ENCODE measurements at regions not wholly inside any gene's neighbourhood (a gene's known extent, or its start where the extent isn't known, plus 50 kb on each side); places are given as distances from the start of the nearest gene placed in this dataset.

DNA sequence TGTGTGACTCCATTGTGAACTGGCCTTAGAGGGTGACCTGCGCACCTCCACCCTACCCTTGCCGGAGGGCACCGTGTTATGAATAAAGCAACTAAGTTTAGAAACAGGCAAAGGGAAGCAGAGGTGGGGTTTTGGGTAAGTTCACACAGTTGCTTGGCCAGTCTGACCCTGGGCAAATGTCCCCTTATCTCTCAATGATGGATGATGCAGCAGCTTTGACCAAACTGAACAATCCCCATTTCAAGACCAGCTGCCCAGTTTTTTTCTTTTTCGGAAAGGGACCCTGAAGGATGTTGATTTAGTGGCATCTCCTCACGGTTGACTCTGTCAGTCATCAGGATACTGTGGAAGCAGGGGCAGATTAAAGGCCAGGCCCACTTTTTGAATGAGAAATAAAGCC, 68.7 kb upstream of the PRDM1 start:
- no peak for TF ChIP-seq EZH2phosphoT487 (IDR thresholded peaks at IDR 0.05; ENCODE audit: borderline replicate concordance, low read length)
- TF ChIP-seq, protein P1, sequence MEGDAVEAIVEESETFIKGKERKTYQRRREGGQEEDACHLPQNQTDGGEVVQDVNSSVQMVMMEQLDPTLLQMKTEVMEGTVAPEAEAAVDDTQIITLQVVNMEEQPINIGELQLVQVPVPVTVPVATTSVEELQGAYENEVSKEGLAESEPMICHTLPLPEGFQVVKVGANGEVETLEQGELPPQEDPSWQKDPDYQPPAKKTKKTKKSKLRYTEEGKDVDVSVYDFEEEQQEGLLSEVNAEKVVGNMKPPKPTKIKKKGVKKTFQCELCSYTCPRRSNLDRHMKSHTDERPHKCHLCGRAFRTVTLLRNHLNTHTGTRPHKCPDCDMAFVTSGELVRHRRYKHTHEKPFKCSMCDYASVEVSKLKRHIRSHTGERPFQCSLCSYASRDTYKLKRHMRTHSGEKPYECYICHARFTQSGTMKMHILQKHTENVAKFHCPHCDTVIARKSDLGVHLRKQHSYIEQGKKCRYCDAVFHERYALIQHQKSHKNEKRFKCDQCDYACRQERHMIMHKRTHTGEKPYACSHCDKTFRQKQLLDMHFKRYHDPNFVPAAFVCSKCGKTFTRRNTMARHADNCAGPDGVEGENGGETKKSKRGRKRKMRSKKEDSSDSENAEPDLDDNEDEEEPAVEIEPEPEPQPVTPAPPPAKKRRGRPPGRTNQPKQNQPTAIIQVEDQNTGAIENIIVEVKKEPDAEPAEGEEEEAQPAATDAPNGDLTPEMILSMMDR (IDR thresholded peaks at IDR 0.05; ENCODE audit: low read depth, low read length, poor library complexity, severe bottlenecking) = no peak
- Histone ChIP-seq H3K9me3 (ENCODE audit: control insufficient read depth, insufficient read depth, low read length) (no peaks in the 10 kb centered on the region), H3K4me3 (ENCODE audit: low read length) (no peak overlapping the region), H3K4me1 (ENCODE audit: control insufficient read depth, low read length) (no peaks in the 10 kb centered on the region), H4K20me1 (ENCODE audit: control insufficient read depth, insufficient read depth, low read depth, low read length) (no peaks in the 10 kb centered on the region), H3K27ac (ENCODE audit: low read depth, low read length) (no peak overlapping the region), H3K36me3 (ENCODE audit: control insufficient read depth, low read length) (no peaks in the 10 kb centered on the region), H3K27me3 (ENCODE audit: control insufficient read depth, low read length) (no peaks in the 10 kb centered on the region; the same call in 1 of the 2 replicates), H3F3A (ENCODE audit: control insufficient read depth, insufficient read depth) (no peaks in the 10 kb centered on the region), H3K79me2 (ENCODE audit: control insufficient read depth, low read length) (no peaks in the 10 kb centered on the region), H3K9me2 (replicated peaks; ENCODE audit: control insufficient read depth, low read length) (no peaks in the 10 kb centered on the region), H3K4me2 (ENCODE audit: low read length) (no peak overlapping the region)

- no peak overlapping the region for H3K27ac ChIP-seq (ENCODE audit: low read depth, low read length)
- TF ChIP-seq, protein P1 (IDR thresholded peaks at IDR 0.05; ENCODE audit: low read depth, low read length, poor library complexity, severe bottlenecking) = no peak
- TF ChIP-seq EZH2phosphoT487 (IDR thresholded peaks at IDR 0.05; ENCODE audit: borderline replicate concordance, low read length) = no peak
- H4K20me1 ChIP-seq (ENCODE audit: control insufficient read depth, insufficient read depth, low read depth, low read length) = no peaks in the 10 kb centered on the region
- no peaks in the 10 kb centered on the region for H3K4me1 ChIP-seq (ENCODE audit: control insufficient read depth, low read length)
- H3K36me3 ChIP-seq (ENCODE audit: control insufficient read depth, low read length) = no peaks in the 10 kb centered on the region
- H3K9me3 ChIP-seq (ENCODE audit: control insufficient read depth, insufficient read depth, low read length) = no peaks in the 10 kb centered on the region
- no peaks in the 10 kb centered on the region for H3K79me2 ChIP-seq (ENCODE audit: control insufficient read depth, low read length)
- H3K4me2 ChIP-seq (ENCODE audit: low read length) = no peak overlapping the region
- H3K27me3 ChIP-seq (ENCODE audit: control insufficient read depth, low read length) = no peaks in the 10 kb centered on the region; the same call in 1 of the 2 replicates
- no peaks in the 10 kb centered on the region for H3K9me2 ChIP-seq (replicated peaks; ENCODE audit: control insufficient read depth, low read length)
- H3F3A ChIP-seq (ENCODE audit: control insufficient read depth, insufficient read depth) = no peaks in the 10 kb centered on the region
- no peak overlapping the region for H3K4me3 ChIP-seq (ENCODE audit: low read length)
Observed at GRCh38 chr6:106014955-106015354, 71.2 kb upstream of the PRDM1 start.

DNA sequence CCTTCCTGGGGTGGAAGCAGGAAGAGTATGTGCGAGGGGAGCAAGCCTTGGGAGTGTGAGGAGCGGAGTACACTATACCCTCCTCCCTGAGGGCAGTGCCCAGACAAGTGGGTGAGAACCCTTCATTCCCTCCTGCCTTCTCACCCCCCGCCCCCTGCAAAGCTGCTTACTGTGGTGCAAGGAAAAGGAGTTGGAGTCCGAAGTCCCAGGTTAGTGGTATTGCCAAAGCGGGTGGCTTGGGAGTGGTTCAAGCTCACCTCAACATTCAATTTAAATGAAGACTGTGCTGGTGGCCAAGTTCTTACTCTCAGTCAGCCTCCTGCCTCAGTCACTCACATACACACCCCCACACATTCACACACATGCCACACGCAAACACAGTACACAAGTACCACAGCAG, 74.7 kb upstream of the PRDM1 start:
- no peaks in the 10 kb centered on the region for H3F3A ChIP-seq (ENCODE audit: control insufficient read depth, insufficient read depth)
- H3K9me2 ChIP-seq (replicated peaks; ENCODE audit: control insufficient read depth, low read length) = no peaks in the 10 kb centered on the region
- no peaks in the 10 kb centered on the region for H3K4me1 ChIP-seq (ENCODE audit: control insufficient read depth, low read length)
- H4K20me1 ChIP-seq (ENCODE audit: control insufficient read depth, insufficient read depth, low read depth, low read length) = no peaks in the 10 kb centered on the region
- no peak overlapping the region for H3K4me3 ChIP-seq (ENCODE audit: low read length)
- no peaks in the 10 kb centered on the region; the same call in 1 of the 2 replicates for H3K27me3 ChIP-seq (ENCODE audit: control insufficient read depth, low read length)
- no peak overlapping the region for H3K27ac ChIP-seq (ENCODE audit: low read depth, low read length)
- no peaks in the 10 kb centered on the region for H3K36me3 ChIP-seq (ENCODE audit: control insufficient read depth, low read length)
- TF ChIP-seq, protein P1 (IDR thresholded peaks at IDR 0.05; ENCODE audit: low read depth, low read length, poor library complexity, severe bottlenecking) = no peak
- no peak for TF ChIP-seq EZH2phosphoT487 (IDR thresholded peaks at IDR 0.05; ENCODE audit: borderline replicate concordance, low read length)
- H3K9me3 ChIP-seq (ENCODE audit: control insufficient read depth, insufficient read depth, low read length) = no peaks in the 10 kb centered on the region
- H3K79me2 ChIP-seq (ENCODE audit: control insufficient read depth, low read length) = no peaks in the 10 kb centered on the region
- H3K4me2 ChIP-seq (ENCODE audit: low read length) = no peak overlapping the region

Measured in DOHH2 (cell line).